ENCODE measurements at regions not wholly inside any gene's neighbourhood (a gene's known extent, or its start where the extent isn't known, plus 50 kb on each side); places are given as distances from the start of the nearest gene placed in this dataset.

GRCh38 chr9:80789831-80790230, 899.5 kb downstream of the TLE1 start:
- no peak for TF ChIP-seq CTCF (IDR thresholded peaks at IDR 0.05; ENCODE audit: insufficient read depth, low read depth, low read length, missing control alignments)
- DNase-seq (ENCODE audit: low read depth): no peak
- H3K4me3 ChIP-seq (ENCODE audit: low read length): no peak overlapping the region

GRCh38 chr9:80787636-80788035, 901.7 kb downstream of the TLE1 start:
- no peak overlapping the region for H3K4me3 ChIP-seq (ENCODE audit: low read length)
- no peak for TF ChIP-seq CTCF (IDR thresholded peaks at IDR 0.05; ENCODE audit: insufficient read depth, low read depth, low read length, missing control alignments)
- peak; percentile 60 for DNase-seq (ENCODE audit: low read depth)

- DNase-seq (ENCODE audit: low read depth): no peak
- no peak for TF ChIP-seq CTCF (IDR thresholded peaks at IDR 0.05; ENCODE audit: insufficient read depth, low read depth, low read length, missing control alignments)
- H3K4me3 ChIP-seq (ENCODE audit: low read length): no peak overlapping the region
Observed at GRCh38 chr9:80784647-80785046, 904.7 kb downstream of the TLE1 start.

GRCh38 chr9:80775971-80776370, 913.4 kb downstream of the TLE1 start:
- TF ChIP-seq CTCF (IDR thresholded peaks at IDR 0.05; ENCODE audit: insufficient read depth, low read depth, low read length, missing control alignments): no peak
- no peak overlapping the region for H3K4me3 ChIP-seq (ENCODE audit: low read length)
- no peak for DNase-seq (ENCODE audit: low read depth)

GRCh38 chr9:80775530-80775929, 913.8 kb downstream of the TLE1 start:
- no peak for TF ChIP-seq CTCF (IDR thresholded peaks at IDR 0.05; ENCODE audit: insufficient read depth, low read depth, low read length, missing control alignments)
- peak; percentile 4 for DNase-seq (ENCODE audit: low read depth)
- H3K4me3 ChIP-seq (ENCODE audit: low read length): no peak overlapping the region

- TF ChIP-seq CTCF (IDR thresholded peaks at IDR 0.05; ENCODE audit: insufficient read depth, low read depth, low read length, missing control alignments): no peak
- H3K4me3 ChIP-seq (ENCODE audit: low read length): no peak overlapping the region
- DNase-seq (ENCODE audit: low read depth): no peak
Observed at GRCh38 chr9:80771555-80772347, 917.6 kb downstream of the TLE1 start.

- H3K4me3 ChIP-seq (ENCODE audit: low read length): no peak overlapping the region
- no peak for DNase-seq (ENCODE audit: low read depth)
- TF ChIP-seq CTCF (IDR thresholded peaks at IDR 0.05; ENCODE audit: insufficient read depth, low read depth, low read length, missing control alignments): no peak
Observed at GRCh38 chr9:80763536-80763935, 925.8 kb downstream of the TLE1 start.
